SK-N-MC (cell line): ENCODE measurements at regions not wholly inside any gene's neighbourhood (a gene's known extent, or its start where the extent isn't known, plus 50 kb on each side); places are given as distances from the start of the nearest gene placed in this dataset.

ENCODE experiments used
- EZH2 ChIP-seq: fragments of 200-600 bp; sonication (generic); IDR thresholded peaks from one replicate; pipeline ENCODE4 v1.6.1; 2017; ENCODE audit warnings: antibody characterized with exemption
- FOXP2 ChIP-seq: optimal IDR thresholded peaks from 2 replicates; pipeline ENCODE3; 2011; ENCODE audit warnings: mild to moderate bottlenecking, moderate library complexity; ENCODE audit not compliant: insufficient read depth; ENCODE audit errors: extremely low read length, control extremely low read depth
- POLR2AphosphoS5 ChIP-seq: IDR thresholded peaks from 2 replicates; pipeline ENCODE4 v1.6.1; 2012; ENCODE audit warnings: mild to moderate bottlenecking, low read depth, low read length, borderline replicate concordance

GRCh38 chrX:138057883-138058282, 492.0 kb downstream of the ZIC3 start:
- no peak for TF ChIP-seq POLR2AphosphoS5
- TF ChIP-seq EZH2: no peak
- TF ChIP-seq FOXP2: no peak
